ENCODE measurements at regions not wholly inside any gene's neighbourhood (a gene's known extent, or its start where the extent isn't known, plus 50 kb on each side); places are given as distances from the start of the nearest gene placed in this dataset.

GRCh38 chr9:85156652-85157051 lies 487.1 kb downstream of the NTRK2 start:
- H3K27me3 ChIP-seq (ENCODE audit: control insufficient read depth in 2 of 2, insufficient read depth in 2 of 2, low read length in 2 of 2): no peaks in the 10 kb centered on the region
- no peak overlapping the region for H3K4me3 ChIP-seq (replicated peaks in 1 of 3; ENCODE audit: low read depth in 2 of 3, low read length in 3 of 3)
- no peaks in the 10 kb centered on the region for H3K9me3 ChIP-seq (replicated peaks in 1 of 2; ENCODE audit: control insufficient read depth in 1 of 2, insufficient read depth in 1 of 2, low read length in 2 of 2)
- no peak overlapping the region for H3K27ac ChIP-seq (ENCODE audit: low read depth in 1 of 2, low read length in 2 of 2)
- no peaks in the 10 kb centered on the region for H4K20me1 ChIP-seq (ENCODE audit: insufficient read depth, low read length)
- Mint-ChIP-seq H3K9me3 (peaks cover 0 to 3% (median 0%) of the 10 kb centered on the region in 7 donors), H3K4me3 (no peak overlapping the region), H3K4me1 (no peaks in the 10 kb centered on the region), H3K36me3 (no peaks in the 10 kb centered on the region), H3K27me3 (ENCODE audit: low read depth in 3 of 3) (no peaks in the 10 kb centered on the region), H3K27ac (no peak overlapping the region)
- H3K79me2 ChIP-seq (ENCODE audit: insufficient read depth, low read length): no peaks in the 10 kb centered on the region
- TF ChIP-seq CTCF (IDR thresholded peaks at IDR 0.05): no peak
- no peak for DNase-seq
- no CpG with 5 or more reads among the region's 2 CpGs for WGBS (ENCODE audit: insufficient coverage)
- H3K36me3 ChIP-seq (replicated peaks in 1 of 2; ENCODE audit: control insufficient read depth in 1 of 2, insufficient read depth in 2 of 2, low read length in 2 of 2): no peaks in the 10 kb centered on the region
- no peak overlapping the region for H3K9ac ChIP-seq (ENCODE audit: insufficient read depth, low read length, poor library complexity, severe bottlenecking)
- no peak overlapping the region for H2AFZ ChIP-seq (ENCODE audit: insufficient read depth, low read depth, low read length, poor library complexity, severe bottlenecking)
- intact Hi-C loops (cut with micrococcal nuclease): no loop called here
- no peaks in the 10 kb centered on the region for H3K4me1 ChIP-seq (ENCODE audit: control insufficient read depth in 1 of 2, insufficient read depth in 2 of 2, low read length in 2 of 2)
- no peak overlapping the region for H3K4me2 ChIP-seq (replicated peaks; ENCODE audit: extremely low read depth, low read length, poor library complexity, severe bottlenecking)

- WGBS (ENCODE audit: insufficient coverage): 80% methylated on average over 1 of the region's 2 CpGs
- H4K20me1 ChIP-seq (ENCODE audit: insufficient read depth, low read length): no peaks in the 10 kb centered on the region
- no peak overlapping the region for H3K4me3 ChIP-seq (replicated peaks in 1 of 3; ENCODE audit: low read depth in 2 of 3, low read length in 3 of 3)
- no peak for DNase-seq
- no peaks in the 10 kb centered on the region for H3K9me3 ChIP-seq (replicated peaks in 1 of 2; ENCODE audit: control insufficient read depth in 1 of 2, insufficient read depth in 1 of 2, low read length in 2 of 2)
- no peak overlapping the region for H2AFZ ChIP-seq (ENCODE audit: insufficient read depth, low read depth, low read length, poor library complexity, severe bottlenecking)
- Mint-ChIP-seq H3K9me3 (peaks cover 0 to 1% (median 0%) of the 10 kb centered on the region in 7 donors), H3K27ac (no peak overlapping the region), H3K4me1 (no peaks in the 10 kb centered on the region), H3K4me3 (no peak overlapping the region), H3K27me3 (ENCODE audit: low read depth in 3 of 3) (no peaks in the 10 kb centered on the region), H3K36me3 (no peaks in the 10 kb centered on the region)
- no peaks in the 10 kb centered on the region for H3K79me2 ChIP-seq (ENCODE audit: insufficient read depth, low read length)
- no peak overlapping the region for H3K27ac ChIP-seq (ENCODE audit: low read depth in 1 of 2, low read length in 2 of 2)
- H3K4me1 ChIP-seq (ENCODE audit: control insufficient read depth in 1 of 2, insufficient read depth in 2 of 2, low read length in 2 of 2): no peaks in the 10 kb centered on the region
- no peaks in the 10 kb centered on the region for H3K27me3 ChIP-seq (ENCODE audit: control insufficient read depth in 2 of 2, insufficient read depth in 2 of 2, low read length in 2 of 2)
- no peaks in the 10 kb centered on the region for H3K36me3 ChIP-seq (replicated peaks in 1 of 2; ENCODE audit: control insufficient read depth in 1 of 2, insufficient read depth in 2 of 2, low read length in 2 of 2)
- H3K9ac ChIP-seq (ENCODE audit: insufficient read depth, low read length, poor library complexity, severe bottlenecking): no peak overlapping the region
- H3K4me2 ChIP-seq (replicated peaks; ENCODE audit: extremely low read depth, low read length, poor library complexity, severe bottlenecking): no peak overlapping the region
- intact Hi-C loops (cut with micrococcal nuclease): no loop called here
- TF ChIP-seq CTCF (IDR thresholded peaks at IDR 0.05): no peak
Measured at GRCh38 chr9:85155352-85155751, 485.8 kb downstream of the NTRK2 start.

Data from CD14-positive monocyte (primary cell).